ENCODE measurements at regions not wholly inside any gene's neighbourhood (a gene's known extent, or its start where the extent isn't known, plus 50 kb on each side); places are given as distances from the start of the nearest gene placed in this dataset.
"Not testable (repeated sequence)": the region's sequence is repeated elsewhere in the genome, so short reads cannot be mapped to it uniquely, and the experiment has no call there.

DNA sequence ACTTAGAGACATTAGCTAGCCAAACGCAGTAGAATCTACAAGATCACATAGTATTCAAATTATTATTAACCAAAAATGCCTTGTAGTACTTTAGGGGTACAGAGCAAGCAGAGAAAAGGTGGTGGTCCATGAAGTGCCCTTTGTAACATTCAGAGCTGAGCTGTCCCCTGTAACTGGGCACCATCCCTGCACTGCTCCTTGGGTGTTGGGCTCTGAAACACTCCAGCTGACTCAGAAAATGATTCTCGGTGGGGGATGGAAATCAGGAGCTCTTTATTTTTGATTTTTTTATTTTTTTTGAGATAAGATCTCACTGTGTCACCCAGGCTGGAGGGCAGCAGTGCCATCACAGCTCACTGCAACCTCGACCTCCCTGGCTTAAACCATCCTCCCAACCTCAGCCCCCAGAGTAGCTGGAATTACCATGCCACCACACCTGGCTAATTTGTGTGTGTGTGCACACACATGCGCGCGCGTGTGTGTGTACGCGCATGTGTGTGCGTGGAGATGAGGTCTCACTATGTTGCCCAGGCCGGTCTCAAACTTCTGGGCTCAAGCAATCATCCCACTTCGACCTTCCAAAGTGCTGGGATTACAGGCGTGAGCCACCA is 342.6 kb downstream of the BCL2L11 start:
- H3K9ac ChIP-seq (ENCODE audit: low read length); H3K27me3 ChIP-seq (ENCODE audit: insufficient read depth, low read length); H4K20me1 ChIP-seq (ENCODE audit: insufficient read depth); RAD21 ChIA-PET (ENCODE audit: low non-redundant PET in 1 of 2, low total read pairs in 2 of 2, uncharacterized antibody in 2 of 2, unreplicated experiment in 2 of 2); H3K9me2 ChIP-seq (ENCODE audit: insufficient read depth); POLR2A ChIA-PET; H2AFZ ChIP-seq (ENCODE audit: low read depth, low read length, poor library complexity, severe bottlenecking); DNase-seq (ENCODE audit: low read depth, low spot score); BruUV-seq (replicated peaks); CTCF ChIA-PET; H3K4me3 ChIP-seq (replicated peaks in 1 of 2; ENCODE audit: low read depth in 1 of 2, low read length in 2 of 2); intact Hi-C loops (cut with micrococcal nuclease); H3K36me3 ChIP-seq (ENCODE audit: control insufficient read depth in 1 of 2, insufficient read depth in 2 of 2, low read length in 2 of 2); H3K27ac ChIP-seq (ENCODE audit: low read depth, low read length); H3K9me3 ChIP-seq (ENCODE audit: control insufficient read depth in 1 of 2, insufficient read depth in 1 of 2, low read depth in 1 of 2, low read length in 2 of 2): not testable (repeated sequence)
- H3K4me1 ChIP-seq (ENCODE audit: control insufficient read depth in 1 of 2, insufficient read depth in 2 of 2, low read length in 2 of 2): peaks cover 7 to 14% of the 10 kb centered on the region in 2 experiments; a peak in 3 of 4 replicates
- H3K4me2 ChIP-seq (ENCODE audit: low read length): peak overlapping the region; percentile 28; the same call in 1 of the 2 replicates
- H3K79me2 ChIP-seq (ENCODE audit: insufficient read depth, low read length): peaks cover 36% of the 10 kb centered on the region
- peak; percentile 9; the same call in 1 of the 2 replicates for ATAC-seq

DNA sequence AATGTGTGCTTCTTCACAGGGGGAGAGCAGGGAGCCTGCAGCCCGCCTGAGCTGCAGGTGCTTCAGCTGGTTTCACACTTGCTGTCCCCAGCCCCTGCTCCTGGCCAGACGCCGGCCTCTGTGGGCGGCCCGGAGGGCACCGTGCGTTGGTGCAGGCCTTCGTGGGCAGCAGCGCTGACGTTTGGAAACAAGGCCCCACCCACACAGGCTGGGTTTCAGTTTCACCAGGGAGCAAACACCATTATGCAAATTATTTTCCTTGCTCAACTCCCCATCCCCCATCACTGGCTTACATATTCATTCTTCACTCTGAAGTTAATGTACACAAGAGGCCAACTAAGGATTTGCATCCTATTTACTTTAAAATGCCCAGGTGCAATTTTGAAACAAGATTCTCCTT is 343.2 kb downstream of the BCL2L11 start:
- DNase-seq (ENCODE audit: low read depth, low spot score); H3K9me2 ChIP-seq (ENCODE audit: insufficient read depth); H3K4me3 ChIP-seq (replicated peaks in 1 of 2; ENCODE audit: low read depth in 1 of 2, low read length in 2 of 2); H3K27ac ChIP-seq (ENCODE audit: low read depth, low read length); CTCF ChIA-PET; BruUV-seq (replicated peaks); H4K20me1 ChIP-seq (ENCODE audit: insufficient read depth); H3K9ac ChIP-seq (ENCODE audit: low read length); intact Hi-C loops (cut with micrococcal nuclease); H3K27me3 ChIP-seq (ENCODE audit: insufficient read depth, low read length); RAD21 ChIA-PET (ENCODE audit: low non-redundant PET in 1 of 2, low total read pairs in 2 of 2, uncharacterized antibody in 2 of 2, unreplicated experiment in 2 of 2); POLR2A ChIA-PET; H3K36me3 ChIP-seq (ENCODE audit: control insufficient read depth in 1 of 2, insufficient read depth in 2 of 2, low read length in 2 of 2); H3K9me3 ChIP-seq (ENCODE audit: control insufficient read depth in 1 of 2, insufficient read depth in 1 of 2, low read depth in 1 of 2, low read length in 2 of 2); H2AFZ ChIP-seq (ENCODE audit: low read depth, low read length, poor library complexity, severe bottlenecking): not testable (repeated sequence)
- H3K4me1 ChIP-seq (ENCODE audit: control insufficient read depth in 1 of 2, insufficient read depth in 2 of 2, low read length in 2 of 2): peaks cover 7 to 14% of the 10 kb centered on the region in 2 experiments; a peak in 3 of 4 replicates
- H3K4me2 ChIP-seq (ENCODE audit: low read length): peak overlapping the region; percentile 35; the same call in 1 of the 2 replicates
- peak; percentile 84 for ATAC-seq
- peaks cover 32% of the 10 kb centered on the region for H3K79me2 ChIP-seq (ENCODE audit: insufficient read depth, low read length)

- H2AFZ ChIP-seq (ENCODE audit: low read depth, low read length, poor library complexity, severe bottlenecking); H3K9me2 ChIP-seq (ENCODE audit: insufficient read depth); H3K36me3 ChIP-seq (ENCODE audit: control insufficient read depth in 1 of 2, insufficient read depth in 2 of 2, low read length in 2 of 2); POLR2A ChIA-PET; DNase-seq (ENCODE audit: low read depth, low spot score); CTCF ChIA-PET; H3K4me3 ChIP-seq (replicated peaks in 1 of 2; ENCODE audit: low read depth in 1 of 2, low read length in 2 of 2); H3K27me3 ChIP-seq (ENCODE audit: insufficient read depth, low read length); RAD21 ChIA-PET (ENCODE audit: low non-redundant PET in 1 of 2, low total read pairs in 2 of 2, uncharacterized antibody in 2 of 2, unreplicated experiment in 2 of 2); H3K27ac ChIP-seq (ENCODE audit: low read depth, low read length); H3K9ac ChIP-seq (ENCODE audit: low read length); BruUV-seq (replicated peaks); H3K9me3 ChIP-seq (ENCODE audit: control insufficient read depth in 1 of 2, insufficient read depth in 1 of 2, low read depth in 1 of 2, low read length in 2 of 2); H4K20me1 ChIP-seq (ENCODE audit: insufficient read depth); intact Hi-C loops (cut with micrococcal nuclease); ATAC-seq: not testable (repeated sequence)
- H3K4me2 ChIP-seq (ENCODE audit: low read length): peak overlapping the region; percentile 35; the same call in 1 of the 2 replicates
- H3K4me1 ChIP-seq (ENCODE audit: control insufficient read depth in 1 of 2, insufficient read depth in 2 of 2, low read length in 2 of 2): peaks cover 7 to 14% of the 10 kb centered on the region in 2 experiments; a peak in 3 of 4 replicates
- H3K79me2 ChIP-seq (ENCODE audit: insufficient read depth, low read length): peaks cover 32% of the 10 kb centered on the region
Measured at GRCh38 chr2:111464367-111464766, 343.7 kb downstream of the BCL2L11 start.

DNA sequence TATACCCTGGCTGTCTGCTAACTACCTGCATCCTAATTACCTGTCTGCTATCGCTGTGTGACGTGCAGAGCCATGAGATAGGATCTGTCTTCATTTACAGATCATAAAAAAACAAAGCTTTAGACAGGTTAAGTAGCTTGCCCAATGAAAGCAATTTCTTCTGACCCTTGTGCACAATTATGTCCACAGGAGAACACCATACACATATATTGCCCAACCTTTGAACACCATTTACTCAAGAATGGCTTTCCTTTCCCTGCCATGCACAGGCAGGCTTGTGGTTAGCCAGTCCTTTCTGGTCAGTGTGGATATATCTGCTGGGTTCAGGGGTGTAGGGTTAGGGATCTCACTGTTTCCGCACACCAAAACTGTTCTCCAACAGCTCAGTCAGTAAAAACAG is 344.8 kb downstream of the BCL2L11 start:
- H3K9me2 ChIP-seq (ENCODE audit: insufficient read depth); ATAC-seq; intact Hi-C loops (cut with micrococcal nuclease); POLR2A ChIA-PET; BruUV-seq (replicated peaks); H3K9ac ChIP-seq (ENCODE audit: low read length); RAD21 ChIA-PET (ENCODE audit: low non-redundant PET in 1 of 2, low total read pairs in 2 of 2, uncharacterized antibody in 2 of 2, unreplicated experiment in 2 of 2); H4K20me1 ChIP-seq (ENCODE audit: insufficient read depth); H2AFZ ChIP-seq (ENCODE audit: low read depth, low read length, poor library complexity, severe bottlenecking); DNase-seq (ENCODE audit: low read depth, low spot score); H3K4me2 ChIP-seq (ENCODE audit: low read length); H3K27ac ChIP-seq (ENCODE audit: low read depth, low read length); H3K4me3 ChIP-seq (replicated peaks in 1 of 2; ENCODE audit: low read depth in 1 of 2, low read length in 2 of 2); H3K9me3 ChIP-seq (ENCODE audit: control insufficient read depth in 1 of 2, insufficient read depth in 1 of 2, low read depth in 1 of 2, low read length in 2 of 2); CTCF ChIA-PET; H3K36me3 ChIP-seq (ENCODE audit: control insufficient read depth in 1 of 2, insufficient read depth in 2 of 2, low read length in 2 of 2); H3K27me3 ChIP-seq (ENCODE audit: insufficient read depth, low read length): not testable (repeated sequence)
- H3K79me2 ChIP-seq (ENCODE audit: insufficient read depth, low read length): peaks cover 37% of the 10 kb centered on the region
- peaks cover 7 to 14% of the 10 kb centered on the region in 2 experiments; a peak in 3 of 4 replicates for H3K4me1 ChIP-seq (ENCODE audit: control insufficient read depth in 1 of 2, insufficient read depth in 2 of 2, low read length in 2 of 2)

All from HCT116 (cell line).